HepG2 (cell line): ENCODE measurements at regions not wholly inside any gene's neighbourhood (a gene's known extent, or its start where the extent isn't known, plus 50 kb on each side); places are given as distances from the start of the nearest gene placed in this dataset.

ENCODE experiments used
- ATAC-seq: fragments of 200-7000 bp; cut with Tn5 transposase; 3 replicates; pipeline ENCODE4 v1.9.1; 2020; ENCODE audit warnings: mild to moderate bottlenecking, moderate library complexity
- BruUV-seq: library from RNA; stranded (reverse); fragments of 400-500 nt; replicated peaks from 2 replicates; lab custom pipeline; 2021; lab: Mats Ljungman, UMichigan
- CTCF ChIA-PET: fragments of 300-600 bp; formaldehyde crosslinking; extraction: SDS; loops from one replicate; lab custom pipeline; 2021; ENCODE audit warnings: low total read pairs, inconsistent platforms, low intra/inter-chr PET ratio; lab: Yijun Ruan, JAX
- POLR2A ChIA-PET: fragments of 350-600 bp; sonication (Branson Sonifier 250); formaldehyde crosslinking; loops from one replicate; lab custom pipeline; 2020; ENCODE audit warnings: antibody characterized with exemption, inconsistent platforms; lab: Yijun Ruan, JAX
- DNase-seq: peaks from one replicate; pipeline ENCODE4 v3.0.0-alpha.2; 2015; ENCODE audit warnings: low spot score
- FAIRE-seq: peaks from 3 replicates; lab custom pipeline; 2011; peaks lifted over from hg19 to GRCh38; lab: Jason Lieb, UNC
- H2AFZ ChIP-seq: one replicate; pipeline ENCODE4 v1.6.1; 2011; ENCODE audit warnings: low read length, inconsistent platforms
- H3K27ac ChIP-seq: fragments of 300-600 bp; 3 replicates; pipeline ENCODE4 v1.8.0; 2011; ENCODE audit warnings: mixed run types, mild to moderate bottlenecking, mixed read lengths, low read length, inconsistent platforms; ENCODE audit not compliant: insufficient read depth; ENCODE audit errors: extremely low read length
- H3K27me3 ChIP-seq, 2 experiments: fragments of 200-600 bp in 1 of 2; 2 replicates in 1 of 2; 3 replicates in 1 of 2; pipeline versions ENCODE4 v1.6.0 to v1.8.0; 2011; ENCODE audit warnings: low read length in 2 of 2, mild to moderate bottlenecking in 2 of 2, moderate library complexity in 2 of 2, inconsistent platforms in 1 of 2; ENCODE audit not compliant: insufficient read depth in 2 of 2, control insufficient read depth in 1 of 2
- H3K36me3 ChIP-seq, 2 experiments: fragments of 200-600 bp in 1 of 2; replicated peaks in 1 of 2; 2 replicates in 1 of 2; 3 replicates in 1 of 2; pipeline versions ENCODE4 v1.5.1 to v1.8.0; 2011; ENCODE audit warnings: low read length in 2 of 2, inconsistent platforms in 1 of 2; ENCODE audit not compliant: insufficient read depth in 2 of 2, control insufficient read depth in 1 of 2
- H3K4me1 ChIP-seq: 2 replicates; pipeline ENCODE4 v1.5.1; 2012; ENCODE audit warnings: low read length, inconsistent platforms; ENCODE audit not compliant: insufficient read depth
- H3K4me2 ChIP-seq: 2 replicates; pipeline ENCODE4 v1.6.0; 2011; ENCODE audit warnings: low read depth, low read length, inconsistent platforms
- H3K4me3 ChIP-seq, 3 experiments: fragments of 200-600 bp in 1 of 3; sonication (generic), shearing (Covaris generic) in 1 of 3; replicated peaks in 1 of 3; 2 replicates each; pipeline ENCODE4 v1.5.1; 2011 to 2016; ENCODE audit warnings: low read length in 3 of 3, inconsistent platforms in 2 of 3, low read depth in 2 of 3, mild to moderate bottlenecking in 2 of 3, control low read depth in 1 of 3, mixed read lengths in 1 of 3; ENCODE audit not compliant: insufficient read depth in 1 of 3
- H3K79me2 ChIP-seq: one replicate; pipeline ENCODE4 v1.6.1; 2011; ENCODE audit warnings: low read length, inconsistent platforms; ENCODE audit not compliant: insufficient read depth
- H3K9ac ChIP-seq: 2 replicates; pipeline ENCODE4 v1.6.0; 2011; ENCODE audit warnings: mild to moderate bottlenecking, low read depth, low read length, inconsistent platforms; ENCODE audit not compliant: insufficient read depth
- H3K9me3 ChIP-seq: 2 replicates; pipeline ENCODE4 v1.5.1; 2012; ENCODE audit warnings: mild to moderate bottlenecking, low read length
- H4K20me1 ChIP-seq: 2 replicates; pipeline ENCODE4 v1.6.0; 2011; ENCODE audit warnings: inconsistent platforms, mild to moderate bottlenecking, low read length, moderate library complexity; ENCODE audit not compliant: insufficient read depth
- GATA4 ChIP-seq: sonication (generic); IDR thresholded peaks from 2 replicates; pipeline ENCODE4 v1.6.1; 2016; ENCODE audit warnings: antibody characterized with exemption, low read depth, borderline replicate concordance
- MAFG ChIP-seq: sonication (generic); formaldehyde crosslinking; IDR thresholded peaks from 2 replicates; pipeline ENCODE4 v1.5.1; 2020; ENCODE audit warnings: mild to moderate bottlenecking, missing genetic modification reagents
- MED8 ChIP-seq: sonication (generic); formaldehyde crosslinking; IDR thresholded peaks from 2 replicates; pipeline ENCODE4 v1.8.1; 2023; ENCODE audit warnings: mild to moderate bottlenecking, missing genetic modification reagents; ENCODE audit not compliant: insufficient replicate concordance
- SOX5 ChIP-seq: IDR thresholded peaks from 2 replicates; pipeline ENCODE4 v1.6.1; 2016; ENCODE audit warnings: borderline replicate concordance
- ZNF263 ChIP-seq: sonication (generic); formaldehyde crosslinking; IDR thresholded peaks from 2 replicates; pipeline ENCODE4 v1.4.0; 2020; ENCODE audit warnings: missing genetic modification reagents
- ZNF275 ChIP-seq: sonication (generic); formaldehyde crosslinking; IDR thresholded peaks from 2 replicates; pipeline ENCODE4 v1.8.0; 2022; ENCODE audit warnings: missing genetic modification reagents, mild to moderate bottlenecking, inconsistent platforms, borderline replicate concordance
- ZNF512 ChIP-seq: sonication (generic); formaldehyde crosslinking; IDR thresholded peaks from 2 replicates; pipeline ENCODE4 v1.4.0; 2020; ENCODE audit warnings: mild to moderate bottlenecking, missing genetic modification reagents
- ZNF563 ChIP-seq: sonication (generic); formaldehyde crosslinking; IDR thresholded peaks from 2 replicates; pipeline ENCODE4 v1.8.0; 2022; ENCODE audit warnings: mild to moderate bottlenecking, moderate library complexity, missing genetic modification reagents
- ZNF564 ChIP-seq: sonication (generic); formaldehyde crosslinking; IDR thresholded peaks from 2 replicates; pipeline ENCODE4 v1.8.1; 2023; ENCODE audit warnings: mild to moderate bottlenecking, missing genetic modification reagents
- ZNF777 ChIP-seq: sonication (generic); formaldehyde crosslinking; IDR thresholded peaks from 2 replicates; pipeline ENCODE4 v1.4.0; 2020; ENCODE audit warnings: missing genetic modification reagents
- WGBS: methylation state at CpG from one replicate; pipeline ENCODE4 v1.1.6; 2017; ENCODE audit warnings: low lambda C conversion rate; 5-methylcytosine and 5-hydroxymethylcytosine counted together
- in situ Hi-C: cut with HindIII; loops from 2 replicates; pipeline ENCODE4 v1.10.0; 2017; ENCODE audit warnings: low pct_unique_long_range_greater_than_20kb; ENCODE audit not compliant: extremely low pct_ligation_motif_present
- intact Hi-C: fragments of 100-400 bp; cut with micrococcal nuclease; formaldehyde crosslinking; loops from one replicate; pipeline ENCODE4 v1.10.0; 2022; ENCODE audit not compliant: unreplicated experiment
- TF ChIP-seq, protein P1 (sequence below): IDR thresholded peaks from 2 replicates; pipeline ENCODE4 v1.6.1; 2016

DNA sequence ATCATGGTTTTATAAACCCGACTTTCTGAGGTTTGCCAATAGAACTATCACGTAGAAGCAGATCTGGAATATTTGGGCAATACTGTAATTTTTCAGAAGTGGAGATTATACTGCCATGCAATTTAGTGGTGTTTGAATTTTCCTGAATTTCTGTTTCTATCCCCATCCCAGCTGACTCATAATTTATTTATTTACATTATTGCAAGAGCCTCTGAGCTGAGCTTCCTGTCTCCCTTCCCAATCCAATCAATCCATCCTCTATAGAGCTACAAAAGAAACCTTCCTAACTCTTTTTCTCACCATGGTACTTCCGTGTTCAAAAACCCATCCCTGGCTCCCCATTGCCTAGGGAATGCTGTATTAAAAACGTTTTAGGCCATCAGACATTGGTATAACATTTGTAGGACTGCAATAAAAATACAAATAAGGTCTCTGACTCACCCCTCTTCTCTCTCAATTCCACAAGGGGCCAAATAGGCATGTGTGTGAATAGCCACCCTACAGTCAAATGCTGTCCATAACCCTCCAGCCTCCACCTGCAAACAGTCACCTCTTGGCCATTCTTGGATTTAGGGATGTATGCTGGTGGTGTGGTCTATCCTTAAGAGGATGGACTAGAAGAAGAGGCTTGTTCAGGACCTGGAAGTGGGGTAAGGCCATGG is 190.7 kb downstream of the CD47 start:
- CTCF ChIA-PET: no interaction called here
- intact Hi-C loops (no loop called here), in situ Hi-C loops (no loop called here)
- no peak overlapping the region for H3K4me2 ChIP-seq
- TF ChIP-seq ZNF564 (CRISPR knock-in tag): no peak
- no peak for TF ChIP-seq GATA4
- TF ChIP-seq ZNF777 (CRISPR knock-in tag): no peak
- no peak for TF ChIP-seq ZNF275 (CRISPR knock-in tag)
- no peak for TF ChIP-seq SOX5 (CRISPR knock-in tag)
- TF ChIP-seq, protein P1, sequence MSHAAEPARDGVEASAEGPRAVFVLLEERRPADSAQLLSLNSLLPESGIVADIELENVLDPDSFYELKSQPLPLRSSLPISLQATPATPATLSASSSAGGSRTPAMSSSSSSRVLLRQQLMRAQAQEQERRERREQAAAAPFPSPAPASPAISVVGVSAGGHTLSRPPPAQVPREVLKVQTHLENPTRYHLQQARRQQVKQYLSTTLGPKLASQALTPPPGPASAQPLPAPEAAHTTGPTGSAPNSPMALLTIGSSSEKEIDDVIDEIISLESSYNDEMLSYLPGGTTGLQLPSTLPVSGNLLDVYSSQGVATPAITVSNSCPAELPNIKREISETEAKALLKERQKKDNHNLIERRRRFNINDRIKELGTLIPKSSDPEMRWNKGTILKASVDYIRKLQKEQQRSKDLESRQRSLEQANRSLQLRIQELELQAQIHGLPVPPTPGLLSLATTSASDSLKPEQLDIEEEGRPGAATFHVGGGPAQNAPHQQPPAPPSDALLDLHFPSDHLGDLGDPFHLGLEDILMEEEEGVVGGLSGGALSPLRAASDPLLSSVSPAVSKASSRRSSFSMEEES (CRISPR knock-in tag): no peak
- TF ChIP-seq ZNF563 (CRISPR knock-in tag): no peak
- TF ChIP-seq ZNF263 (CRISPR knock-in tag): no peak
- no peak for TF ChIP-seq ZNF512
- no peak for TF ChIP-seq MED8 (CRISPR knock-in tag)
- no peak for TF ChIP-seq MAFG
- BruUV-seq: no TSS peak
- ATAC-seq (no peak), FAIRE-seq (no peak), DNase-seq (no peak)
- no peak overlapping the region for H3K4me3 ChIP-seq
- POLR2A ChIA-PET: no interaction called here
- peaks cover 0 to 10% of the 10 kb centered on the region in 2 experiments; a peak in 2 of 5 replicates for H3K27me3 ChIP-seq
- no peak overlapping the region for H3K9ac ChIP-seq
- WGBS: 5% methylated on average over 4 of the region's 4 CpGs
- no peak overlapping the region for H2AFZ ChIP-seq
- H3K79me2 ChIP-seq: no peaks in the 10 kb centered on the region
- H3K27ac ChIP-seq: no peak overlapping the region
- H3K9me3 ChIP-seq: no peaks in the 10 kb centered on the region
- H3K4me1 ChIP-seq: no peaks in the 10 kb centered on the region
- no peaks in the 10 kb centered on the region for H3K36me3 ChIP-seq
- no peaks in the 10 kb centered on the region for H4K20me1 ChIP-seq
